Kidney epithelial cell (primary cell): ENCODE measurements at regions not wholly inside any gene's neighbourhood (a gene's known extent, or its start where the extent isn't known, plus 50 kb on each side); places are given as distances from the start of the nearest gene placed in this dataset.
A peak's percentile ranks its signal among the peaks of the same experiment; 100 is the strongest.

ENCODE experiments used
- DNase-seq: peaks from one replicate; pipeline ENCODE4 v3.0.0-alpha.2; 2010; ENCODE audit warnings: low read depth
- H3K27me3 ChIP-seq: 2 replicates; pipeline ENCODE4 v1.6.0; 2011; ENCODE audit warnings: low read length; ENCODE audit not compliant: control insufficient read depth, insufficient read depth
- H3K36me3 ChIP-seq: 2 replicates; pipeline ENCODE4 v1.5.1; 2011; ENCODE audit warnings: low read length; ENCODE audit not compliant: control insufficient read depth, insufficient read depth
- H3K4me3 ChIP-seq: 2 replicates; pipeline ENCODE4 v1.5.1; 2011; ENCODE audit warnings: low read depth, mild to moderate bottlenecking, control low read depth, low read length
- TF ChIP-seq, protein P1 (sequence below): IDR thresholded peaks from 2 replicates; pipeline ENCODE4 v1.5.1; 2011; ENCODE audit warnings: mild to moderate bottlenecking, moderate library complexity, low read length, control low read depth, inconsistent platforms; ENCODE audit not compliant: insufficient read depth, poor library complexity, severe bottlenecking

- Histone ChIP-seq H3K36me3 (no peaks in the 10 kb centered on the region), H3K27me3 (no peaks in the 10 kb centered on the region), H3K4me3 (no peak overlapping the region)
- DNase-seq: no peak
- TF ChIP-seq, protein P1, sequence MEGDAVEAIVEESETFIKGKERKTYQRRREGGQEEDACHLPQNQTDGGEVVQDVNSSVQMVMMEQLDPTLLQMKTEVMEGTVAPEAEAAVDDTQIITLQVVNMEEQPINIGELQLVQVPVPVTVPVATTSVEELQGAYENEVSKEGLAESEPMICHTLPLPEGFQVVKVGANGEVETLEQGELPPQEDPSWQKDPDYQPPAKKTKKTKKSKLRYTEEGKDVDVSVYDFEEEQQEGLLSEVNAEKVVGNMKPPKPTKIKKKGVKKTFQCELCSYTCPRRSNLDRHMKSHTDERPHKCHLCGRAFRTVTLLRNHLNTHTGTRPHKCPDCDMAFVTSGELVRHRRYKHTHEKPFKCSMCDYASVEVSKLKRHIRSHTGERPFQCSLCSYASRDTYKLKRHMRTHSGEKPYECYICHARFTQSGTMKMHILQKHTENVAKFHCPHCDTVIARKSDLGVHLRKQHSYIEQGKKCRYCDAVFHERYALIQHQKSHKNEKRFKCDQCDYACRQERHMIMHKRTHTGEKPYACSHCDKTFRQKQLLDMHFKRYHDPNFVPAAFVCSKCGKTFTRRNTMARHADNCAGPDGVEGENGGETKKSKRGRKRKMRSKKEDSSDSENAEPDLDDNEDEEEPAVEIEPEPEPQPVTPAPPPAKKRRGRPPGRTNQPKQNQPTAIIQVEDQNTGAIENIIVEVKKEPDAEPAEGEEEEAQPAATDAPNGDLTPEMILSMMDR: no peak
These were observed 138.0 kb downstream of the AKAIN1 start for GRCh38 chr18:5058768-5059695.

GRCh38 chr18:5057386-5058348 lies 139.4 kb downstream of the AKAIN1 start:
- no peak overlapping the region for H3K4me3 ChIP-seq
- no peaks in the 10 kb centered on the region for H3K36me3 ChIP-seq
- TF ChIP-seq, protein P1: peak; percentile 76
- H3K27me3 ChIP-seq: no peaks in the 10 kb centered on the region
- peak; percentile 12 for DNase-seq

GRCh38 chr18:5052491-5052890 lies 144.6 kb downstream of the AKAIN1 start:
- H3K27me3 ChIP-seq: no peaks in the 10 kb centered on the region
- no peak for DNase-seq
- no peak overlapping the region for H3K4me3 ChIP-seq
- H3K36me3 ChIP-seq: no peaks in the 10 kb centered on the region
- TF ChIP-seq, protein P1: no peak

DNA sequence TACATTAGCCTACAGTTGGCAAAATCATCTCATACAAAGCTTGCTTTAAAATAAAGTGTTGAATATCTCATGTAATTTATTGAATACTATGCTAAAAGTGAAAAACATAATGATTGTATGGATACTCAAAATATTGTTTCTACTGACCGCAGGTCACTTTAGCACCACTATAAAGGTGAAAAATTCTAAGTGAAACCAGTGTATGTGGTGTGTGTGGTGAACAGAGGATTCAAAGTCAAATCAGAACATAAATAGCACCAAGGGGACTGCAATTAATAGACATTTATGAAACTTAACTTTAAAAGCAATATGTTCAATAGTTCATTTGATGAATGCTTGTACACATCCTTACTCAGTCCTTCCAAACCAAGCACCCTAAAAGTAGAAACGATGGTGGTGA lies 145.8 kb downstream of the AKAIN1 start:
- TF ChIP-seq, protein P1: no peak
- Histone ChIP-seq H3K4me3 (no peak overlapping the region), H3K36me3 (no peaks in the 10 kb centered on the region), H3K27me3 (no peaks in the 10 kb centered on the region)
- DNase-seq: no peak

GRCh38 chr18:5049124-5049523 lies 147.9 kb downstream of the AKAIN1 start:
- no peak for DNase-seq
- no peaks in the 10 kb centered on the region for H3K36me3 ChIP-seq
- H3K27me3 ChIP-seq: no peaks in the 10 kb centered on the region
- TF ChIP-seq, protein P1: no peak
- H3K4me3 ChIP-seq: no peak overlapping the region
